Neutrophil (primary cell): ENCODE measurements at regions not wholly inside any gene's neighbourhood (a gene's known extent, or its start where the extent isn't known, plus 50 kb on each side); places are given as distances from the start of the nearest gene placed in this dataset.

Experiments
- H3K27ac ChIP-seq: fragments of 200-600 bp; sonication (generic); 2 replicates; pipeline ENCODE4 v1.5.1; 2016; ENCODE audit warnings: mild to moderate bottlenecking, moderate library complexity
- H3K27me3 ChIP-seq: fragments of 200-600 bp; sonication (generic); 2 replicates; pipeline ENCODE4 v1.6.0; 2016; ENCODE audit warnings: mild to moderate bottlenecking
- H3K36me3 ChIP-seq: fragments of 200-600 bp; sonication (generic); 2 replicates; pipeline ENCODE4 v1.5.1; 2017
- H3K4me1 ChIP-seq, 2 experiments: fragments of 200-600 bp in 1 of 2; sonication (generic) in 1 of 2; 1 replicate in 1 of 2; 2 replicates in 1 of 2; pipeline versions ENCODE4 v1.5.1 to v1.6.1; 2013 to 2016; ENCODE audit warnings: low read depth in 1 of 2, low read length in 1 of 2, mild to moderate bottlenecking in 1 of 2, moderate library complexity in 1 of 2; ENCODE audit not compliant: control insufficient read depth in 1 of 2, insufficient read depth in 1 of 2
- H3K4me3 ChIP-seq, 2 experiments: fragments of 200-600 bp in 1 of 2; sonication (generic) in 1 of 2; 1 replicate in 1 of 2; 2 replicates in 1 of 2; pipeline ENCODE4 v1.5.1; 2013 to 2016; ENCODE audit warnings: low read depth in 1 of 2, low read length in 1 of 2, mild to moderate bottlenecking in 1 of 2, moderate library complexity in 1 of 2
- H3K9me3 ChIP-seq: fragments of 200-600 bp; sonication (generic); 2 replicates; pipeline ENCODE4 v1.5.1; 2016
- TF ChIP-seq, protein P1 (sequence below): fragments of 200-600 bp; sonication (generic); IDR thresholded peaks from 2 replicates; pipeline ENCODE4 v1.5.1; 2016; ENCODE audit warnings: antibody characterized with exemption

DNA sequence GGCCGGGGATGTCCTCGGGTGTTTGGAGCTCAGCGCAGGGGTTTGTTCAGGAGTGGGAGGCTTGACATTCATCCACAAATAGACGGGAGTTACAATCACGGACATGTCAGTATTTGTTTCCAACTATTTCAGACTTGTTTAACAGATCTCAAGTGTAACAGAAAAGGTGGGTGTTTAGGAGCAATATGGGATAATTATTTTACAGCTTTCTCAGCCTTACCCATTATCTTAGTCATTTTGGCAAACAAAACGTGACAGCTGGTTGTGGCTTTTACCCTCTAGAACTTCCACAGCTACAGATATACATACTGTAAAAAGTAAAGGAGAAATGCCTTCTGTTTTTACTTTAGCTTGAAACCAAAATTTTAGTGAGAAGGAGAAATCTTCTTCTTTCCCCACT, 178.7 kb upstream of the TMEM45B start:
- TF ChIP-seq, protein P1, sequence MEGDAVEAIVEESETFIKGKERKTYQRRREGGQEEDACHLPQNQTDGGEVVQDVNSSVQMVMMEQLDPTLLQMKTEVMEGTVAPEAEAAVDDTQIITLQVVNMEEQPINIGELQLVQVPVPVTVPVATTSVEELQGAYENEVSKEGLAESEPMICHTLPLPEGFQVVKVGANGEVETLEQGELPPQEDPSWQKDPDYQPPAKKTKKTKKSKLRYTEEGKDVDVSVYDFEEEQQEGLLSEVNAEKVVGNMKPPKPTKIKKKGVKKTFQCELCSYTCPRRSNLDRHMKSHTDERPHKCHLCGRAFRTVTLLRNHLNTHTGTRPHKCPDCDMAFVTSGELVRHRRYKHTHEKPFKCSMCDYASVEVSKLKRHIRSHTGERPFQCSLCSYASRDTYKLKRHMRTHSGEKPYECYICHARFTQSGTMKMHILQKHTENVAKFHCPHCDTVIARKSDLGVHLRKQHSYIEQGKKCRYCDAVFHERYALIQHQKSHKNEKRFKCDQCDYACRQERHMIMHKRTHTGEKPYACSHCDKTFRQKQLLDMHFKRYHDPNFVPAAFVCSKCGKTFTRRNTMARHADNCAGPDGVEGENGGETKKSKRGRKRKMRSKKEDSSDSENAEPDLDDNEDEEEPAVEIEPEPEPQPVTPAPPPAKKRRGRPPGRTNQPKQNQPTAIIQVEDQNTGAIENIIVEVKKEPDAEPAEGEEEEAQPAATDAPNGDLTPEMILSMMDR = no peak
- no peaks in the 10 kb centered on the region for H3K27me3 ChIP-seq
- no peak overlapping the region for H3K27ac ChIP-seq
- no peak overlapping the region for H3K4me3 ChIP-seq
- H3K4me1 ChIP-seq = no peaks in the 10 kb centered on the region
- no peaks in the 10 kb centered on the region for H3K9me3 ChIP-seq
- no peaks in the 10 kb centered on the region for H3K36me3 ChIP-seq

GRCh38 chr11:129637473-129637872, 178.2 kb upstream of the TMEM45B start:
- Histone ChIP-seq H3K36me3 (no peaks in the 10 kb centered on the region), H3K4me3 (no peak overlapping the region), H3K27me3 (no peaks in the 10 kb centered on the region), H3K4me1 (no peaks in the 10 kb centered on the region), H3K27ac (no peak overlapping the region), H3K9me3 (no peaks in the 10 kb centered on the region)
- TF ChIP-seq, protein P1 = no peak

- Histone ChIP-seq H3K27me3 (no peaks in the 10 kb centered on the region), H3K36me3 (no peaks in the 10 kb centered on the region), H3K4me1 (no peaks in the 10 kb centered on the region), H3K27ac (no peak overlapping the region), H3K9me3 (no peaks in the 10 kb centered on the region), H3K4me3 (no peak overlapping the region)
- TF ChIP-seq, protein P1 = no peak
Observed at GRCh38 chr11:129637983-129638776, 177.5 kb upstream of the TMEM45B start.

DNA sequence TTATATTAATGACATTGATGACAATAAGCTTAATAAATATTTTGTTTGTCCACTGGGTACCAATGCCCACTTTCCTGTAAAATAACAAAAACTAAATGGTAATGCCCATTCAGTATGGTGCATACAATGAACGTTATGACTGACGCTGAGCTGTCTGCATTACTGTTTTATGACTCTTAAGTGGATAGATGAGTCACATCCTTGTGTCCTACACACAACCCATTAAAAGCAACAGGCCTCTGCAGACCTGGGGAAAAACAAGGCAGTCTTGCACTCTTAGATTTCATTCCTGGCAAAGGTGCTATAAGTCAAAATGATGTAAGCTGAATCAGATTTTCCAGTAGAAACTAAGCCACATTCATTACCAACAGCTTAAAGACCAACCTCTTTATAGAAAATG, 176.3 kb upstream of the TMEM45B start:
- H3K9me3 ChIP-seq = no peaks in the 10 kb centered on the region
- H3K4me3 ChIP-seq = no peak overlapping the region
- no peaks in the 10 kb centered on the region for H3K27me3 ChIP-seq
- H3K36me3 ChIP-seq = no peaks in the 10 kb centered on the region
- H3K27ac ChIP-seq = no peak overlapping the region
- no peaks in the 10 kb centered on the region for H3K4me1 ChIP-seq
- TF ChIP-seq, protein P1 = no peak

DNA sequence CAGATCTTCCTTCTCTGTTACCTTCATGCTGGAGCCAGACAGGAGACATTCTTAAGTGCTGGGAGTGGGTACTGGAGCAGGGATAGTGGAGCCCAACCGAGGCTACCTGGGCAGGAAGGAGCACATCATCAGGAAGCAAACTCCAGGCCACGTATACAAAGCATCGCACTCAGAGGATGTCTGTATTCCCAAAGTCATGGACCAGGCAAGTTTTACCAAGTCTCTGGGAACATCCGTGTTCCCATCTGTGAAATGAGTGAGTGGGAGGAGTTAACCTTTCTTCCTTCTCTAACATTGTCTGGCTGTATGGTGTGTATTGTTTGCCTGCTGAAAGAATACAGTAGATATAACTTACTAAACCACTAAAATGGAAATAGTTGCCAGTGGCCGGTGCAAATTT, 175.0 kb upstream of the TMEM45B start:
- TF ChIP-seq, protein P1 = no peak
- Histone ChIP-seq H3K27me3 (no peaks in the 10 kb centered on the region), H3K4me3 (no peak overlapping the region), H3K36me3 (no peaks in the 10 kb centered on the region), H3K4me1 (no peaks in the 10 kb centered on the region), H3K27ac (no peak overlapping the region), H3K9me3 (no peaks in the 10 kb centered on the region)
